Retinal pigment epithelial cell (primary cell): ENCODE measurements at regions not wholly inside any gene's neighbourhood (a gene's known extent, or its start where the extent isn't known, plus 50 kb on each side); places are given as distances from the start of the nearest gene placed in this dataset.

Experiments used
- DNase-seq: peaks from one replicate; pipeline ENCODE4 v3.0.0-alpha.2; 2010; ENCODE audit warnings: low read depth
- H3K4me3 ChIP-seq: 2 replicates; pipeline ENCODE4 v1.5.1; 2011; ENCODE audit warnings: mild to moderate bottlenecking, low read length, control low read depth, moderate library complexity
- TF ChIP-seq, protein P1 (sequence below): conservative IDR thresholded peaks from 2 replicates; pipeline ENCODE4 v1.5.1; 2011; ENCODE audit warnings: low read depth, low read length, control low read depth, inconsistent platforms

DNA sequence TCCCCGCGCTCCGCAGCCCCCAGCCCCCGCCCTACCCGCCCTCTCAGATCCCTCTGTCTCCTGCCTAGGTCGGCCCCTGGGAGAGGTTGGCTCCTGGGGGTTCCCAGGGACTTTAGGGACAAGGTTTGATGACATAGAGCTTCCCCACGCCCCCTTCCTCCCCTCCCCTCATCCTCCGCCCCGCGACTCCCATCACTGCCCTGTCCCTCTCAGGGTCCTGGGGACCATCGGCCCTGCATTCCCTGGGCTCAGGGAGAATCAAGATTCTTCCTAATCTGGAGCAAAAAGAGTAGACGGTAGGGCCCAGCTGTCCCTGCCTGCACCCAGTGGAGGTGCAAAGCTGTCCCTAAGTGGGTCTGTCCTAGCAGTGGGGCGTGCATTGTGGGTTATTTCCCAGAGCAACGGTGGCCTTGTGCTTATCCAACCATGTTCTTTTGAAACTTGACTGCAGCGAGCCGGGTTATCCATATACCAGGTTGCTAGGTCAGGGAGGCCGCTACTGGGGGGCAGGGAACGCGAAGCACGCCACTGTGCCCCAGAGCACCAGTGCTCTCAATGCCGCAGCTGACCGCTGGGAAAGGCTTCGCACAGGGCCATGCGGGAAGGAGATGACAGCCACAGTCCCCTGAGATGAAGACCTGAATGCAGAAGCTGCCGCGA is 124.4 kb upstream of the PRMT8 start:
- DNase-seq, result no peak
- TF ChIP-seq, protein P1, sequence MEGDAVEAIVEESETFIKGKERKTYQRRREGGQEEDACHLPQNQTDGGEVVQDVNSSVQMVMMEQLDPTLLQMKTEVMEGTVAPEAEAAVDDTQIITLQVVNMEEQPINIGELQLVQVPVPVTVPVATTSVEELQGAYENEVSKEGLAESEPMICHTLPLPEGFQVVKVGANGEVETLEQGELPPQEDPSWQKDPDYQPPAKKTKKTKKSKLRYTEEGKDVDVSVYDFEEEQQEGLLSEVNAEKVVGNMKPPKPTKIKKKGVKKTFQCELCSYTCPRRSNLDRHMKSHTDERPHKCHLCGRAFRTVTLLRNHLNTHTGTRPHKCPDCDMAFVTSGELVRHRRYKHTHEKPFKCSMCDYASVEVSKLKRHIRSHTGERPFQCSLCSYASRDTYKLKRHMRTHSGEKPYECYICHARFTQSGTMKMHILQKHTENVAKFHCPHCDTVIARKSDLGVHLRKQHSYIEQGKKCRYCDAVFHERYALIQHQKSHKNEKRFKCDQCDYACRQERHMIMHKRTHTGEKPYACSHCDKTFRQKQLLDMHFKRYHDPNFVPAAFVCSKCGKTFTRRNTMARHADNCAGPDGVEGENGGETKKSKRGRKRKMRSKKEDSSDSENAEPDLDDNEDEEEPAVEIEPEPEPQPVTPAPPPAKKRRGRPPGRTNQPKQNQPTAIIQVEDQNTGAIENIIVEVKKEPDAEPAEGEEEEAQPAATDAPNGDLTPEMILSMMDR, result no peak
- H3K4me3 ChIP-seq, result no peak overlapping the region

DNA sequence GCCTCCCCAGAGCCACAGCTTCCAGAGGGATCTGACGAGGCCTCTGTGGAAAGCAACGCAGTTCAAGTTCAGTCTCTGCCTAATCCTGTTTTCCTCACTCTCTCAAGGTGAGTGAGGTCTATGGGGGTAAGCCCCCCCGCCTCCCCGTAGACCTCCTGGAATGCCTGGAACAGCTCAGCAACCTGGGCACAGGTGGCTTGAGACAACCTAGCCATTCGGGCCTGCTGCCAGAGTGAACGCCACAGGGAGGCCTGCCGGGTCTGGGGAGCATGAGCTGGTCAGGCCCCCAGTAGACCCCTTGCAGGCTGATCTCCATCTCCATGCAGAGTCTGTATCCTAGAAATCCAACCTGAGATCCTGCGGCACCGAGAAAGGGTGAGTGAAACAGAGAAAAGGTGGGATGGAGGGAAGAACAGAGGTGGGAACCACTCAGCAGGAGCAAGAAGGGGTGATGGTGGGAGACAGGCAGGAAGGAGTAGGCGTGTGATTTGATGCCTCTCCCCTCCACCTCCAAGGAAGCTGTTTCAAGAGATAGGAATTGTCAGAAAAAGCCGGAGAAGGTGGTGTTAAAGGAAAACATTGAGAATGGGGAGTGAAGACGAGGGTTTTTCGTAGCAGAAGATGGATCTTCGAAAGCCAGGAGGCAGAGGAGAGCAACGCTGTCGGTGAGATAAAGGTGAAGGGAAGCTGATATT is 123.1 kb upstream of the PRMT8 start:
- no peak overlapping the region for H3K4me3 ChIP-seq
- TF ChIP-seq, protein P1, result no peak
- no peak for DNase-seq

DNA sequence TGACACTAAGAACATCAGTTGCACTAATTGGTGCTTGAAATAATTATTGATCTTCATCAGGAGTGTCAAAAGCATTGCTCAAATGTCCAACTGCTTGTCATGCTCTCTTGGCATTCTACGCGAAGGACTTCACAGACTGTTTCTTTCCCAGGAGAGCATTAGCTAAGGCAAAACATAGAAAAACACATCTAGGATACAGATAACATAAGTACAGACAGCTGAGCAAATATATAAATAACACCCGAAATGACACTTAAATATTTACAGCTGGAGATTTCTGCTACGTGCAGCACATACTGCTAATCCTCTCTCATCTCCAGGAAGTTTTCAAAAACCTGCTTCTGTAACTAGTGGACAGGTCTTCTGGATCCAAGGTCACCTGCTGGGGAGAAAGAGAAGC is 120.0 kb upstream of the PRMT8 start:
- no peak for DNase-seq
- TF ChIP-seq, protein P1, result no peak
- no peak overlapping the region for H3K4me3 ChIP-seq

DNA sequence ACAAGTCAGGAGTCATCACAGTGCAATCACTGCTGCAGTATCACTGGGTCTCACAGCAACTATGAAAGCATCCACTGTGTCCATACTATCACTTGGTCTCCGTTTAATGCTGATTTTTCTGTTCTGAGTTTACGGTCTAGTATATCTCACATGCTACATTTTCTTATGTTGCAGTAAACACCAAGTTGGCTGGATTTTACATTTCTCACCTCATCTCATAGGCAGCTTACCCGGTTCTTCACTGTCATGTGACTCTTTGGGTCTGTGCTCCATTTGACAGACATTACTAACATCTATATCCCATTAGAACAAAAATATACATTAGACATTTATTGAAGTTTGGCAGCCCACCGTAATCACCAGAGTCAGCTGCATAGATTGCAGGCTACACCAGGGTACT is 115.7 kb upstream of the PRMT8 start:
- no peak for DNase-seq
- H3K4me3 ChIP-seq, result no peak overlapping the region

DNA sequence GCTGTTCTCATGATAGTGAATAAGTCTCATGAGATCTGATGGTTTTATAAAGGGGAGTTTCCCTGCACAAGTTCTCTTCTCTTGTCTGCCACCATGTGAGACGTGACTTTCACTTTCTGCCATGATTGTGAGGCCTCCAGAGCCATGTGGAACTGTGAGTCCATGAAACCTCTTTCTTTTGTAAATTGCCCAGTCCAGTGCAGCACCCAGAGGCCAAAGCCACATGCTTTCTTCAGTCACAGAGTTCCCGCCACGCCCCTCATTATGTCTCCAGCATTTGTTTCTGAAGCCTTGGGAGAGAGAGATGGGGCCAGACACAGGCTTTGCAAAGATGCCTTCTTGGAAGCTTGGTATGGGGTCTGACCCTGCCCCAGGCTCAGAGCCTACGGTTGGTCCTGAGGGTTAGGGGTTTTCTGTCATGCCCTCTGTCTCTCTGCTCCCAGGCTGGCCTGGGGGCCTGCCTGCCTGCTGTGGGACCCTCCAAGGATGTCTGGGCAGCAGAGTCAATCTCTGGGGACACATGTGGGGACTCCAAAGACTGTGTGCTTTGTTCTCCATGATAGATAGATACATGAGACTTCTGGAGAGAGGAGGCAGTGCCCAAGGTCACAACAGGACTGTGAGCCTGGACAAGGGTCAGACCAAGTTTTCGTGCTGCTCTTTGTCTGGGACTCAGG is 114.1 kb upstream of the PRMT8 start:
- H3K4me3 ChIP-seq, result no peak overlapping the region
- TF ChIP-seq, protein P1, result no peak
- DNase-seq, result no peak

More for the DNA sequence above, 115.7 kb upstream of the PRMT8 start:
- TF ChIP-seq, protein P1, result no peak

DNA sequence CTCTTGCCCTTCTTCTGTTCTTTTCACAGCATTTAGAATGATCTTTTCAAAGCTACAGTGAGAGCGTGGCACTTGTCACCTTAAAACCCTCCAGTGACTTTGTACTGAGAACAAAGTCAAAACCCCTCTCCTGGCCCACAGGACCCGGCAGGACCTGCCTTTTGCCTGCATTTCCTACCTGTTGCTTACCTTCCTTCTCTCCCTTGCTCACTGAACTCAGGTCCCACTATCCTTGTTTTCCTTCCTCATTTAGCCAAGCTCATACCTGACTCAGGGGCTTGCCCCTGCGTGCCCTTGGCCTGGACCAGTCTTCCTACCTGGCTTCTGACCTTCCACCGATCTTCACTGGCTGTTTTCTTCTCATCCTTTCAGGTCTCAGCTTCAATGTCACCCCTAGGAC is 112.3 kb upstream of the PRMT8 start:
- no peak for DNase-seq
- H3K4me3 ChIP-seq, result no peak overlapping the region
- TF ChIP-seq, protein P1, result no peak
